Astrocyte of the cerebellum (primary cell): ENCODE measurements at regions not wholly inside any gene's neighbourhood (a gene's known extent, or its start where the extent isn't known, plus 50 kb on each side); places are given as distances from the start of the nearest gene placed in this dataset.
A peak's percentile ranks its signal among the peaks of the same experiment; 100 is the strongest.

Experiments
- DNase-seq: peaks from one replicate; pipeline ENCODE4 v3.0.0-alpha.2; 2011; ENCODE audit warnings: low read depth
- H3K4me3 ChIP-seq: 2 replicates; pipeline ENCODE4 v1.5.1; 2011; ENCODE audit warnings: mild to moderate bottlenecking, low read depth, low read length, moderate library complexity
- CTCF ChIP-seq: IDR thresholded peaks from 2 replicates; pipeline ENCODE4 v1.5.1; 2012; ENCODE audit warnings: low read length, low read depth, moderate library complexity, mild to moderate bottlenecking; ENCODE audit errors: missing control alignments
- in situ Hi-C: cut with HindIII; loops from 2 replicates; pipeline ENCODE4 v1.10.0; 2017; ENCODE audit warnings: low sequenced_read_pairs

DNA sequence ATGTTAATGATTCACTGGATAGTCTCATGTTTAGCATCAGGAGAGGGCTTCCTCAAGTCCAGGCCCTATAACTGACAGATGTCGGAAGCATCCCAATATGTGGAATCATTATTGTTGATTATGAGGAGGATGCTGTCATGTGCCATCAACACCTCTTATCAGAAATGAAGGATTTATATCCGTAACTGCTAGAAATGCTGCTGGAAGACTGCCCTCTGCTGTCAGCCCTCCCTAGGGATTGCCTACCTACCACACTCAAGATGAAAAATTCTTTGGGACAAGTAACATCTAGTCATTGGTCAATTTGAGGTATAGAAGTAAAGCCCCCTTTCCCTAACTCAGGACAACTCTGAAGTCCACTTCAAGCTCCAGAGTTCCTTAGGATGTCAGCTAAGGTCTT is 1166.5 kb upstream of the NXPH2 start:
- in situ Hi-C loops, result no loop called here
- H3K4me3 ChIP-seq, result no peak overlapping the region
- TF ChIP-seq CTCF, result no peak
- no peak for DNase-seq

- TF ChIP-seq CTCF, result no peak
- H3K4me3 ChIP-seq, result no peak overlapping the region
- no peak for DNase-seq
- in situ Hi-C loops, result no loop called here
Measured at GRCh38 chr2:139940686-139941085, 1160.5 kb upstream of the NXPH2 start.

DNA sequence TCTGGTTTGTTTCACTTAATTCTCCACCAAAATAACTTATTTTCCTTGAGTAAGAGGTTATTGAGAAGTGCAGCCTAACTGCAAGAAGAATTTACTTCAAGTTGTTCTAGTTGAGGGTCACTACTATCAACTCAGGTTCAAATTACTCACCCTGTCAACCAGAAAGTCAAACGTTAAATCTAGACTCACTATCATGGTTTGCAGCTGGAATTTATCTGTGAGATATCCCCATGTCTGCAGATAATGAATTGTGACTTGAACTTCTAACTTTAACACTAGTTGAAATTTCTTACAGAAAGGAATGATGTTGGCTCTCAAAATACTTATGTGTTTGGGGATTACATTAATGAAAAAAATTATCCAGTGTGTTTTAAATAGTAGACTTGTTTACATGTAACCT is 1145.7 kb upstream of the NXPH2 start:
- H3K4me3 ChIP-seq, result no peak overlapping the region
- in situ Hi-C loops, result no loop called here
- no peak for TF ChIP-seq CTCF
- no peak for DNase-seq

DNA sequence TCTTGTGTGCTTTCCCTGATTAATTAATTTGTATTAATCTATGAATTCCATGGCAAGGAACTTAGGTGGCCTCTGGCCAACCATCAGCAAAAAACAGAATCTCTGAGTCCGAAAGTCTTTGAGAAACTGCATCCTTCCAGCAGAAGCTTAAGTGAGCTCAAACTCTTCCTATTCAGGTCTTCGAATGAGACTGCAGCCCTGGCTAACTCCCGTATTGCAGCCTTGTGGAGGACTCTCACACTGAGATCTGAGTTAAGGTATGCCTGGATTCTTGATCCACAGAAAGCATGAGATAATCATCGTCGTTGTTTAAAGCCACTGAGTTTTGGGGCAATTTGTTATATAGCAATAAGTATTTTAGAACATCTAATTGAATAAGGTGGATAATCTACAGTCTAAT is 1143.9 kb upstream of the NXPH2 start:
- no peak overlapping the region for H3K4me3 ChIP-seq
- no peak for TF ChIP-seq CTCF
- in situ Hi-C loops, result no loop called here
- DNase-seq, result no peak

GRCh38 chr2:139918982-139919381 is 1138.8 kb upstream of the NXPH2 start:
- in situ Hi-C loops, result no loop called here
- no peak overlapping the region for H3K4me3 ChIP-seq
- TF ChIP-seq CTCF, result no peak
- DNase-seq, result no peak

DNA sequence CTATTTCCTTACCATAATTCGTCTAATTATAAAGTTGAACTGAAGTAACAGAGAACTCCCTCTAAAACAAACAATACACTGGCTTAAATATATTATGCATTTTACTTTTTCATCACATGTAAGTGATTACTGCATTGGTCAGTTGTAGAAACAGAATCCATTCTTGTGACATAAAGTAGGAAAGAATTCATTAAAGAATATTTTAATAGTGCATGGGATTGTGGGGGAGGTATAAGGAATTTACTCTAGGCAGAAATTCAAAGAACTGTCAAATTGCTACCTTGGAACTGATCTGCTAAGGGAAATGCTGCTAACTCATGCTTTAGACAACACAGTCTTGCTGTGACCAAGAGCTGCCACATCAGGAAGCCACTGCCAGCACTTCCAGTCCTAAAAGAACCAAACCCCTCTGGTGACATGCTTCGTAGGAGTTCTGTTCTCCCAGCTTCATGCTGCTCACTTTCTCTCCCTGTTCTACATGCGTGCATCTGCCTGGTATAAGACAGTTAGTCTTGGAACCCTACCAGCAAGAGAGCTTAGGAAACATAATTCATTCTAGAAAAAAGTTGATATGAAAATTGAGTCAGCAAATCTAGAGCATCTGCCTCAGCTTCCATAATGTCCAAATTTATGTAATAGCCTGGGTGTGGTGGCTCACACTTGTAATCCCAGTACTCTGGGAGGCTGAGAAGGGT is 1137.6 kb upstream of the NXPH2 start:
- no peak overlapping the region for H3K4me3 ChIP-seq
- DNase-seq, result peak; percentile 2
- in situ Hi-C loops, result no loop called here
- no peak for TF ChIP-seq CTCF
